ENCODE measurements at regions not wholly inside any gene's neighbourhood (a gene's known extent, or its start where the extent isn't known, plus 50 kb on each side); places are given as distances from the start of the nearest gene placed in this dataset.

DNA sequence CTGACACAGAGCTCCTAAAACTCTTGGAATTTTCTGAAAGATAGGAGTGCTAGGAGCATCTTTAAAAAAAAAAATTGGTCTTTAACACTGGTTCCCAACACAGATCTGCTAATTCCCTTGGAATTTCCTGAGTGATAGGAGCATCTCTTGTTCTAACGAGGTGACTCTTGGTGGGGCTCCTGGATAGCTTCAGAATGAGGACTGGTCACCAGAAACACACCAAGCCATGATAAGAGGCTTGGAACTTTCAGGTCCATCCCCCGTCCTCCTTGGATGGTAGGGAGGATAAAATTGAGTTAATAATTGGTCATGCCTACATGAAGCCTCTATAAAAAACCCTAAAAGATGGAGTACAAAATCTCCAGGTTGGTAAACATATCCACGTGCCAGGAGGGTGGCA is 64.5 kb upstream of the LDLRAD3 start:
- TF ChIP-seq CEBPG (CRISPR knock-in tag; IDR thresholded peaks at IDR 0.05) (no peak), ZNF430 (CRISPR knock-in tag; IDR thresholded peaks at IDR 0.05) (no peak), TCF12 (IDR thresholded peaks at IDR 0.05) (no peak), TCF12 (CRISPR knock-in tag; IDR thresholded peaks at IDR 0.05) (no peak), TEAD3 (CRISPR knock-in tag; optimal IDR thresholded peaks at IDR 0.05; ENCODE audit: borderline replicate concordance) (no peak), KLF16 (CRISPR knock-in tag; IDR thresholded peaks at IDR 0.05) (no peak), SMARCC2 (IDR thresholded peaks at IDR 0.05) (no peak), POLR2AphosphoS5 (IDR thresholded peaks at IDR 0.05; ENCODE audit: low read depth, low read length) (no peak), HNRNPK (IDR thresholded peaks at IDR 0.05; ENCODE audit: low read depth, low read length, poor library complexity, severe bottlenecking) (no peak)
